Trophoblast cell (in vitro differentiated cells and primary cell): ENCODE measurements at regions not wholly inside any gene's neighbourhood (a gene's known extent, or its start where the extent isn't known, plus 50 kb on each side); places are given as distances from the start of the nearest gene placed in this dataset.

Experiments
- DNase-seq, 2 donors: peaks; one replicate each; pipeline ENCODE4 v3.0.0-alpha.2; 2016
- H2AFZ ChIP-seq: 2 replicates; pipeline ENCODE4 v1.6.1; 2013; ENCODE audit warnings: low read length, moderate library complexity, mild to moderate bottlenecking; ENCODE audit not compliant: insufficient read depth, poor library complexity
- H2AK5ac ChIP-seq: 2 replicates; pipeline ENCODE4 v1.6.1; 2013; ENCODE audit warnings: mild to moderate bottlenecking, low read length
- H2BK120ac ChIP-seq: 2 replicates; pipeline ENCODE4 v1.6.1; 2013; ENCODE audit warnings: low read length, mild to moderate bottlenecking, moderate library complexity; ENCODE audit not compliant: insufficient read depth, poor library complexity
- H2BK12ac ChIP-seq: 2 replicates; pipeline ENCODE4 v1.6.1; 2013; ENCODE audit warnings: mild to moderate bottlenecking, low read length, moderate library complexity
- H2BK5ac ChIP-seq: 2 replicates; pipeline ENCODE4 v1.6.1; 2013; ENCODE audit warnings: low read length, low read depth, moderate library complexity, mild to moderate bottlenecking; ENCODE audit not compliant: poor library complexity
- H3K14ac ChIP-seq: 2 replicates; pipeline ENCODE4 v1.6.1; 2013; ENCODE audit warnings: mild to moderate bottlenecking, low read length
- H3K18ac ChIP-seq: 2 replicates; pipeline ENCODE4 v1.6.1; 2013; ENCODE audit warnings: mild to moderate bottlenecking, low read length
- H3K23ac ChIP-seq: 2 replicates; pipeline ENCODE4 v1.6.1; 2013; ENCODE audit warnings: low read length
- H3K27ac ChIP-seq: 2 replicates; pipeline ENCODE4 v1.5.1; 2013; ENCODE audit warnings: low read depth, mild to moderate bottlenecking, inconsistent platforms, low read length, moderate library complexity
- H3K27me3 ChIP-seq: 2 replicates; pipeline ENCODE4 v1.6.1; 2013; ENCODE audit warnings: inconsistent platforms, mild to moderate bottlenecking, low read length, moderate library complexity; ENCODE audit not compliant: insufficient read depth
- H3K36me3 ChIP-seq, 2 experiments: 1 replicate in 1 of 2; 2 replicates in 1 of 2; pipeline ENCODE4 v1.6.1; 2013; ENCODE audit warnings: low read length in 2 of 2, mild to moderate bottlenecking in 2 of 2, moderate library complexity in 1 of 2; ENCODE audit not compliant: insufficient read depth in 2 of 2, control insufficient read depth in 1 of 2
- H3K4ac ChIP-seq: 2 replicates; pipeline ENCODE4 v1.6.1; 2013; ENCODE audit warnings: low read depth, mild to moderate bottlenecking, low read length, moderate library complexity
- H3K4me1 ChIP-seq, 2 experiments: 1 replicate in 1 of 2; 2 replicates in 1 of 2; pipeline ENCODE4 v1.6.1; 2013; ENCODE audit warnings: low read length in 2 of 2, mild to moderate bottlenecking in 2 of 2, moderate library complexity in 1 of 2; ENCODE audit not compliant: insufficient read depth in 2 of 2, control insufficient read depth in 1 of 2
- H3K4me2 ChIP-seq: 2 replicates; pipeline ENCODE4 v1.6.1; 2013; ENCODE audit warnings: inconsistent platforms, mild to moderate bottlenecking, low read length, moderate library complexity
- H3K4me3 ChIP-seq: 2 replicates; pipeline ENCODE4 v1.5.1; 2013; ENCODE audit warnings: mild to moderate bottlenecking, low read depth, low read length, inconsistent platforms
- H3K79me1 ChIP-seq: one replicate; pipeline ENCODE4 v1.6.1; 2013; ENCODE audit warnings: low read length
- H3K79me2 ChIP-seq: 2 replicates; pipeline ENCODE4 v1.6.1; 2013; ENCODE audit warnings: low read length, mild to moderate bottlenecking; ENCODE audit not compliant: control insufficient read depth, insufficient read depth, poor library complexity
- H3K9ac ChIP-seq: 2 replicates; pipeline ENCODE4 v1.6.1; 2013; ENCODE audit warnings: mild to moderate bottlenecking, low read length
- H3K9me3 ChIP-seq: 2 replicates; pipeline ENCODE4 v1.6.1; 2013; ENCODE audit warnings: low read depth, mild to moderate bottlenecking, control low read depth, inconsistent platforms, low read length; ENCODE audit not compliant: insufficient read depth
- H4K12ac ChIP-seq: 2 replicates; pipeline ENCODE4 v1.6.1; 2013; ENCODE audit warnings: low read depth, mild to moderate bottlenecking, low read length, moderate library complexity
- H4K8ac ChIP-seq: 2 replicates; pipeline ENCODE4 v1.6.1; 2013; ENCODE audit warnings: low read depth, mild to moderate bottlenecking, low read length, moderate library complexity
- H4K91ac ChIP-seq: one replicate; pipeline ENCODE4 v1.6.1; 2013; ENCODE audit warnings: low read depth, mild to moderate bottlenecking, low read length, moderate library complexity
- WGBS: extraction: QIAGEN DNeasy Blood & Tissue Kit; methylation state at CpG from one replicate; pipeline ENCODE4 v1.1.7; 2013; ENCODE audit warnings: missing lambda C conversion rate; ENCODE audit not compliant: insufficient read length, insufficient coverage; ENCODE audit errors: extremely low coverage; 5-methylcytosine and 5-hydroxymethylcytosine counted together

GRCh38 chr9:36763778-36764177 lies 191.1 kb downstream of the MELK start:
- no peaks in the 10 kb centered on the region for H3K79me1 ChIP-seq
- H3K36me3 ChIP-seq = no peaks in the 10 kb centered on the region
- WGBS = 100% methylated on average over 3 of the region's 4 CpGs

GRCh38 chr9:36764364-36765076 lies 191.8 kb downstream of the MELK start:
- WGBS = 100% methylated on average over 7 of the region's 14 CpGs
- H3K14ac ChIP-seq = no peak overlapping the region
- H4K8ac ChIP-seq = no peak overlapping the region
- no peaks in the 10 kb centered on the region for H3K79me1 ChIP-seq
- H3K36me3 ChIP-seq = no peaks in the 10 kb centered on the region
- no peak overlapping the region for H2BK120ac ChIP-seq
- H3K4me1 ChIP-seq = peaks cover 4 to 5% of the 10 kb centered on the region in 2 experiments
- no peaks in the 10 kb centered on the region for H3K27me3 ChIP-seq
- no peak overlapping the region for H3K4me2 ChIP-seq
- H4K12ac ChIP-seq = no peak overlapping the region
- no peaks in the 10 kb centered on the region for H3K79me2 ChIP-seq
- no peak overlapping the region for H3K27ac ChIP-seq
- no peak overlapping the region for H2BK5ac ChIP-seq
- H3K9ac ChIP-seq = no peak overlapping the region
- H3K4me3 ChIP-seq = peak overlapping the region; percentile 59
- H2AFZ ChIP-seq = no peak overlapping the region
- H3K4ac ChIP-seq = no peak overlapping the region
- H3K23ac ChIP-seq = peak overlapping the region; percentile 43
- H3K18ac ChIP-seq = no peak overlapping the region
- H3K9me3 ChIP-seq = peaks cover 12% of the 10 kb centered on the region
- H4K91ac ChIP-seq = no peak overlapping the region
- no peak for DNase-seq
- H2AK5ac ChIP-seq = no peak overlapping the region
- no peak overlapping the region for H2BK12ac ChIP-seq

More at GRCh38 chr9:36763778-36764177, 191.1 kb downstream of the MELK start:
- Histone ChIP-seq H3K9ac (no peak overlapping the region), H3K18ac (no peak overlapping the region), H3K9me3 (peaks cover 12% of the 10 kb centered on the region), H3K4ac (no peak overlapping the region), H3K14ac (no peak overlapping the region), H4K8ac (no peak overlapping the region), H3K27me3 (no peaks in the 10 kb centered on the region), H2AFZ (no peak overlapping the region), H3K4me2 (no peak overlapping the region), H2BK120ac (no peak overlapping the region), H2BK12ac (no peak overlapping the region), H4K12ac (no peak overlapping the region), H2AK5ac (no peak overlapping the region), H3K4me1 (peaks cover 4 to 5% of the 10 kb centered on the region in 2 experiments), H4K91ac (no peak overlapping the region), H3K4me3 (peak overlapping the region; percentile 59), H3K23ac (peak overlapping the region; percentile 19), H3K27ac (no peak overlapping the region), H2BK5ac (no peak overlapping the region), H3K79me2 (no peaks in the 10 kb centered on the region)
- DNase-seq = no peak

DNA sequence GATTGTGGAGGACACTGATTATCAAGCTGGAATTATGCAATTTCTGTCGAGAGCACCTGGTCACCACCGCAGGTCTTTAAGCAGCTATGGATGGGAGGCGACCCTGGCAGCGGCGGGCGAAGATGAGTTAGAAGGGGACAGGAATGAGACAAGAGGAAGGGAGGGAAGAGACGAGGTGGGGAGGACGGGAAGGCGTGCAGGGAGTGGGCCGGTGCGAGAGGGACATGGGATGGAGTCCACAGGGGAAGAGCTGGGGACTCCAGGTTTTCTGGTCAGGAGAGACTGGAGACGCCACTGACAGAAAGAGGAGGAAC lies 192.3 kb downstream of the MELK start:
- Histone ChIP-seq H4K91ac (no peak overlapping the region), H4K12ac (no peak overlapping the region), H3K4me1 (peaks cover 4 to 5% of the 10 kb centered on the region in 2 experiments), H3K14ac (no peak overlapping the region), H3K4me3 (no peak overlapping the region), H3K79me2 (no peaks in the 10 kb centered on the region), H3K4me2 (peak overlapping the region; percentile 85), H3K18ac (no peak overlapping the region), H3K23ac (no peak overlapping the region), H2BK12ac (no peak overlapping the region), H3K9me3 (peaks cover 12% of the 10 kb centered on the region), H3K27me3 (no peaks in the 10 kb centered on the region), H3K9ac (no peak overlapping the region), H2BK5ac (no peak overlapping the region), H4K8ac (no peak overlapping the region), H3K4ac (no peak overlapping the region), H2AFZ (no peak overlapping the region), H2BK120ac (no peak overlapping the region), H3K36me3 (no peaks in the 10 kb centered on the region), H3K79me1 (no peaks in the 10 kb centered on the region), H2AK5ac (no peak overlapping the region), H3K27ac (no peak overlapping the region)
- no peak for DNase-seq
- WGBS = no CpG with 5 or more reads among the region's 12 CpGs

- H4K91ac ChIP-seq = no peak overlapping the region
- no peak overlapping the region for H2BK120ac ChIP-seq
- peak overlapping the region; percentile 6 for H4K12ac ChIP-seq
- peak overlapping the region; percentile 85 for H3K4me2 ChIP-seq
- H3K79me2 ChIP-seq = no peaks in the 10 kb centered on the region
- no peak overlapping the region for H3K14ac ChIP-seq
- peaks cover 12% of the 10 kb centered on the region for H3K9me3 ChIP-seq
- peak in 1 of 2 donors; percentile 16 for DNase-seq
- H3K9ac ChIP-seq = peak overlapping the region; percentile 24
- H3K23ac ChIP-seq = no peak overlapping the region
- peak overlapping the region; percentile 63 for H3K4me3 ChIP-seq
- H3K4me1 ChIP-seq = peaks cover 4 to 5% of the 10 kb centered on the region in 2 experiments
- no peaks in the 10 kb centered on the region for H3K79me1 ChIP-seq
- WGBS = no CpG with 5 or more reads among the region's 37 CpGs
- no peaks in the 10 kb centered on the region for H3K36me3 ChIP-seq
- H4K8ac ChIP-seq = peak overlapping the region; percentile 79
- no peak overlapping the region for H3K18ac ChIP-seq
- peak overlapping the region; percentile 60 for H2AFZ ChIP-seq
- H2BK12ac ChIP-seq = no peak overlapping the region
- no peak overlapping the region for H3K4ac ChIP-seq
- no peak overlapping the region for H3K27ac ChIP-seq
- H2AK5ac ChIP-seq = no peak overlapping the region
- H3K27me3 ChIP-seq = no peaks in the 10 kb centered on the region
- H2BK5ac ChIP-seq = no peak overlapping the region
These were observed 193.0 kb downstream of the MELK start for GRCh38 chr9:36765468-36766341.
